ENCODE measurements at regions not wholly inside any gene's neighbourhood (a gene's known extent, or its start where the extent isn't known, plus 50 kb on each side); places are given as distances from the start of the nearest gene placed in this dataset.

GRCh38 chr12:93011100-93011499, 82.0 kb upstream of the EEA1 start:
- DNase-seq: no peak

- no peak for DNase-seq
Observed at GRCh38 chr12:93015871-93016751, 87.0 kb upstream of the EEA1 start.

GRCh38 chr12:93016752-93017350, 87.8 kb upstream of the EEA1 start:
- DNase-seq: peak in 28 of 56 donors; percentile 3 to 53 (median 17)

- no peak for DNase-seq
Observed at GRCh38 chr12:93018610-93019009, 89.5 kb upstream of the EEA1 start.

- no peak for DNase-seq
Observed at GRCh38 chr12:93019212-93019927, 90.3 kb upstream of the EEA1 start.

GRCh38 chr12:93019975-93020630, 91.0 kb upstream of the EEA1 start:
- no peak for DNase-seq

- DNase-seq: no peak
Observed at GRCh38 chr12:93020631-93021597, 91.8 kb upstream of the EEA1 start.

GRCh38 chr12:93022603-93023340, 93.7 kb upstream of the EEA1 start:
- DNase-seq: no peak

- DNase-seq: no peak
Observed at GRCh38 chr12:93025145-93026103, 96.3 kb upstream of the EEA1 start.

- DNase-seq: no peak
Observed at GRCh38 chr12:93027041-93027440, 97.9 kb upstream of the EEA1 start.

GRCh38 chr12:93029091-93029490, 100.0 kb upstream of the EEA1 start:
- DNase-seq: no peak

- no peak for DNase-seq
Observed at GRCh38 chr12:93031028-93031427, 101.9 kb upstream of the EEA1 start.

GRCh38 chr12:93032758-93033157, 103.7 kb upstream of the EEA1 start:
- no peak for DNase-seq

- no peak for DNase-seq
Observed at GRCh38 chr12:93033948-93034347, 104.9 kb upstream of the EEA1 start.

GRCh38 chr12:93039062-93039461, 110.0 kb upstream of the EEA1 start:
- DNase-seq: no peak

- DNase-seq: no peak
Observed at GRCh38 chr12:93039930-93040329, 110.8 kb upstream of the EEA1 start.

- DNase-seq: no peak
Observed at GRCh38 chr12:93040367-93040766, 111.3 kb upstream of the EEA1 start.

GRCh38 chr12:93041416-93041815, 112.3 kb upstream of the EEA1 start:
- DNase-seq: no peak

GRCh38 chr12:93042283-93042682, 113.2 kb upstream of the EEA1 start:
- no peak for DNase-seq

All from nucleus accumbens (tissue), 56 donors.